Cardiac muscle cell (in vitro differentiated cells and primary cell): ENCODE measurements at regions not wholly inside any gene's neighbourhood (a gene's known extent, or its start where the extent isn't known, plus 50 kb on each side); places are given as distances from the start of the nearest gene placed in this dataset.
A peak's percentile ranks its signal among the peaks of the same experiment; 100 is the strongest.

Experiments
- DNase-seq, 2 donors: peaks; one replicate each; pipeline versions ENCODE4 v3.0.0 to v3.0.0-alpha.2; 2010 to 2017; ENCODE audit warnings: low read depth in 1 of 2, low spot score in 1 of 2
- H3K27ac ChIP-seq: fragments of 200-600 bp; sonication (generic); 2 replicates; pipeline ENCODE4 v1.5.1; 2016
- H3K27me3 ChIP-seq: fragments of 200-600 bp; sonication (generic); 2 replicates; pipeline ENCODE4 v1.6.0; 2016; ENCODE audit warnings: control low read depth
- H3K36me3 ChIP-seq: fragments of 200-600 bp; sonication (generic); 2 replicates; pipeline ENCODE4 v1.5.1; 2016; ENCODE audit warnings: control low read depth
- H3K4me1 ChIP-seq: fragments of 200-600 bp; sonication (generic); 2 replicates; pipeline ENCODE4 v1.8.1; 2017; ENCODE audit warnings: low read depth, mild to moderate bottlenecking, mixed run types
- H3K4me3 ChIP-seq: fragments of 200-600 bp; sonication (generic); 2 replicates; pipeline ENCODE4 v1.5.1; 2016; ENCODE audit warnings: mild to moderate bottlenecking
- H3K9me3 ChIP-seq: fragments of 200-600 bp; sonication (generic); 2 replicates; pipeline ENCODE4 v1.5.1; 2017; ENCODE audit warnings: low read depth, mild to moderate bottlenecking, control low read depth
- CTCF ChIP-seq: IDR thresholded peaks from 2 replicates; pipeline ENCODE4 v1.5.1; 2012; ENCODE audit warnings: low read depth, mild to moderate bottlenecking, low read length

- Histone ChIP-seq H3K27me3 (no peaks in the 10 kb centered on the region), H3K4me1 (peaks cover 6% of the 10 kb centered on the region), H3K36me3 (no peaks in the 10 kb centered on the region), H3K27ac (no peak overlapping the region), H3K4me3 (no peak overlapping the region), H3K9me3 (no peaks in the 10 kb centered on the region)
- DNase-seq, result no peak
- TF ChIP-seq CTCF, result no peak
Observed at GRCh38 chr18:49658823-49659404, 97.1 kb downstream of the LIPG start.

GRCh38 chr18:49656073-49656692 is 94.3 kb downstream of the LIPG start:
- Histone ChIP-seq H3K4me1 (peaks cover 6% of the 10 kb centered on the region), H3K4me3 (no peak overlapping the region), H3K27me3 (no peaks in the 10 kb centered on the region), H3K27ac (no peak overlapping the region), H3K9me3 (no peaks in the 10 kb centered on the region), H3K36me3 (no peaks in the 10 kb centered on the region)
- DNase-seq, result no peak
- no peak for TF ChIP-seq CTCF

- Histone ChIP-seq H3K36me3 (no peaks in the 10 kb centered on the region), H3K27ac (no peak overlapping the region), H3K27me3 (no peaks in the 10 kb centered on the region), H3K9me3 (no peaks in the 10 kb centered on the region), H3K4me3 (no peak overlapping the region), H3K4me1 (peaks cover 6% of the 10 kb centered on the region)
- DNase-seq, result no peak
- no peak for TF ChIP-seq CTCF
Observed at GRCh38 chr18:49655266-49656072, 93.6 kb downstream of the LIPG start.

- Histone ChIP-seq H3K36me3 (no peaks in the 10 kb centered on the region), H3K27me3 (no peaks in the 10 kb centered on the region), H3K27ac (no peak overlapping the region), H3K4me1 (peaks cover 6% of the 10 kb centered on the region), H3K4me3 (no peak overlapping the region), H3K9me3 (no peaks in the 10 kb centered on the region)
- no peak for DNase-seq
- no peak for TF ChIP-seq CTCF
Observed at GRCh38 chr18:49654347-49654746, 92.5 kb downstream of the LIPG start.

- peak; percentile 13 to 40 for DNase-seq
- no peaks in the 10 kb centered on the region for H3K9me3 ChIP-seq
- no peak overlapping the region for H3K4me3 ChIP-seq
- H3K27me3 ChIP-seq, result no peaks in the 10 kb centered on the region
- no peak overlapping the region for H3K27ac ChIP-seq
- TF ChIP-seq CTCF, result no peak
- no peaks in the 10 kb centered on the region for H3K4me1 ChIP-seq
- H3K36me3 ChIP-seq, result no peaks in the 10 kb centered on the region
Observed at GRCh38 chr18:49652881-49653724, 91.2 kb downstream of the LIPG start.
